Astrocyte (in vitro differentiated cells and primary cell): ENCODE measurements at regions not wholly inside any gene's neighbourhood (a gene's known extent, or its start where the extent isn't known, plus 50 kb on each side); places are given as distances from the start of the nearest gene placed in this dataset.

Experiments used
- DNase-seq: peaks from one replicate; pipeline ENCODE4 v3.0.0-alpha.2; 2010; ENCODE audit warnings: low read depth
- FAIRE-seq: peaks from 2 replicates; lab custom pipeline; 2011; peaks lifted over from hg19 to GRCh38; lab: Jason Lieb, UNC
- H2AFZ ChIP-seq: 2 replicates; pipeline ENCODE4 v1.6.0; 2012; ENCODE audit warnings: low read depth, low read length, inconsistent platforms
- H3K27ac ChIP-seq: 2 replicates; pipeline ENCODE4 v1.5.1; 2011; ENCODE audit warnings: low read depth, low read length, inconsistent platforms
- H3K27me3 ChIP-seq: 2 replicates; pipeline ENCODE4 v1.6.0; 2011; ENCODE audit warnings: low read length, inconsistent platforms; ENCODE audit not compliant: insufficient read depth
- H3K36me3 ChIP-seq: 2 replicates; pipeline ENCODE4 v1.5.1; 2011; ENCODE audit warnings: low read length, inconsistent platforms; ENCODE audit not compliant: insufficient read depth
- H3K4me1 ChIP-seq: 2 replicates; pipeline ENCODE4 v1.5.1; 2011; ENCODE audit warnings: low read length, inconsistent platforms; ENCODE audit not compliant: insufficient read depth
- H3K4me2 ChIP-seq: 2 replicates; pipeline ENCODE4 v1.6.0; 2012; ENCODE audit warnings: low read length, inconsistent platforms
- H3K4me3 ChIP-seq: 2 replicates; pipeline ENCODE4 v1.5.1; 2011; ENCODE audit warnings: low read depth, mild to moderate bottlenecking, low read length, inconsistent platforms; ENCODE audit not compliant: insufficient read depth
- H3K79me2 ChIP-seq: 2 replicates; pipeline ENCODE4 v1.6.0; 2012; ENCODE audit warnings: mild to moderate bottlenecking, low read length, inconsistent platforms; ENCODE audit not compliant: insufficient read depth
- H3K9ac ChIP-seq: 2 replicates; pipeline ENCODE4 v1.6.0; 2012; ENCODE audit warnings: mild to moderate bottlenecking, low read length, inconsistent platforms
- H3K9me3 ChIP-seq: 2 replicates; pipeline ENCODE4 v1.5.1; 2012; ENCODE audit warnings: low read depth, mild to moderate bottlenecking, low read length, inconsistent platforms; ENCODE audit not compliant: insufficient read depth
- H4K20me1 ChIP-seq: 2 replicates; pipeline ENCODE4 v1.6.0; 2012; ENCODE audit warnings: low read length, inconsistent platforms; ENCODE audit not compliant: insufficient read depth
- H3K27ac Mint-ChIP-seq: one replicate; pipeline ENCODE4 v1.8.0; 2021; ENCODE audit warnings: mild to moderate bottlenecking, mixed read lengths; ENCODE audit not compliant: unreplicated experiment
- H3K27me3 Mint-ChIP-seq: one replicate; pipeline ENCODE4 v1.8.0; 2021; ENCODE audit warnings: low read depth, mixed read lengths; ENCODE audit not compliant: unreplicated experiment
- H3K36me3 Mint-ChIP-seq: one replicate; pipeline ENCODE4 v1.8.0; 2021; ENCODE audit warnings: low read depth, mixed read lengths; ENCODE audit not compliant: unreplicated experiment
- H3K4me1 Mint-ChIP-seq: one replicate; pipeline ENCODE4 v1.8.0; 2021; ENCODE audit warnings: low read depth, mixed read lengths; ENCODE audit not compliant: unreplicated experiment
- H3K4me3 Mint-ChIP-seq: one replicate; pipeline ENCODE4 v1.8.0; 2021; ENCODE audit warnings: mild to moderate bottlenecking, moderate library complexity, mixed read lengths; ENCODE audit not compliant: unreplicated experiment
- H3K9me3 Mint-ChIP-seq: one replicate; pipeline ENCODE4 v1.8.0; 2021; ENCODE audit warnings: mild to moderate bottlenecking, mixed read lengths; ENCODE audit not compliant: unreplicated experiment
- EZH2 ChIP-seq: IDR thresholded peaks from 2 replicates; pipeline ENCODE4 v1.6.1; 2012; ENCODE audit warnings: mild to moderate bottlenecking, low read length, inconsistent platforms; ENCODE audit not compliant: insufficient read depth
- TF ChIP-seq, protein P1 (sequence below): IDR thresholded peaks from 2 replicates; pipeline ENCODE4 v1.5.1; 2011; ENCODE audit warnings: low read depth, mild to moderate bottlenecking, inconsistent platforms, low read length, moderate library complexity; ENCODE audit not compliant: insufficient read depth

DNA sequence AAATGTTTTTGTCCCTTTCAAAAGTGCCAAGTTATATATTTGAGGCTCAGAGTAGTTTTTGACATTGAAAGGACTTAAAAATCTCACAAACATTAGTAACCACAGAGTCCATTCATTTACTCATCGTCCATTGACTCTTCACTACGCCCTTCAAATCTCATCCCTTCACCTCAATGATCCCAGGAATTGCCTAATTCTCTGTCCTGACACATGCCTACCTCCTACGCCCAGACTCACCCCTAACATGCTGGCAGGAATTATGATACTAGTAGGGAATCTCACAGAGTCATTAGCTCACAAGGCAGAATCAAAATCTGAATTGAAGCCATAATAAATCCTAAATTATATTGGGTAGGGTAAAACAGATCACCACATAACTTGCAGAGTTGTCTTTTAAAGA, 410.1 kb downstream of the RAP2B start:
- Histone ChIP-seq H3K79me2 (no peaks in the 10 kb centered on the region), H3K9me3 (no peaks in the 10 kb centered on the region), H3K4me2 (no peak overlapping the region), H3K27ac (no peak overlapping the region), H4K20me1 (no peaks in the 10 kb centered on the region), H3K9ac (no peak overlapping the region), H3K4me3 (no peak overlapping the region), H2AFZ (no peak overlapping the region), H3K27me3 (no peaks in the 10 kb centered on the region), H3K4me1 (no peaks in the 10 kb centered on the region), H3K36me3 (no peaks in the 10 kb centered on the region)
- DNase-seq (no peak), FAIRE-seq (no peak)
- Mint-ChIP-seq H3K36me3 (no peaks in the 10 kb centered on the region), H3K27ac (no peak overlapping the region), H3K27me3 (no peaks in the 10 kb centered on the region), H3K9me3 (peaks cover 8% of the 10 kb centered on the region), H3K4me3 (no peak overlapping the region), H3K4me1 (no peaks in the 10 kb centered on the region)
- TF ChIP-seq EZH2 = no peak

DNA sequence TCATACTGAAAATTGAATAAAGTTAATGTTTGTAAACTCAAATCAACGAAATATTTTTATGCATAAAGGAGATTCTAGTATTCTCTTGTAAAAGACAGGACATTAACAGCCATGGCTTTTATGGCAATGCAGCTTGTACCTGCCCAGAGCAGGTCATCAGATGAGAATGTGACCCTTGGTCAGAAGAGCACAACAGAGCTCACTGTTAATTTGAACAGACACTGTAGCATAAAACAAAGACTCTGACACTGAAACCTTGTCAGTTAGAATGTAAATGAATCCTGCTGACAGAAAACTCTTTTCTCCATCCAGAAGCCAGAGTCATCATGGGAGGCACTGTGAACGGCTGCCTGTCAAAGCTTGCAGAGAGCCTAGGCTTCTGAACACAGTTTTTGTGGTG, 410.6 kb downstream of the RAP2B start:
- H3K4me3 ChIP-seq = no peak overlapping the region
- H3K9me3 ChIP-seq = no peaks in the 10 kb centered on the region
- no peaks in the 10 kb centered on the region for H3K36me3 ChIP-seq
- no peaks in the 10 kb centered on the region for H3K4me1 ChIP-seq
- H3K27me3 ChIP-seq = no peaks in the 10 kb centered on the region
- no peak for TF ChIP-seq EZH2
- TF ChIP-seq, protein P1, sequence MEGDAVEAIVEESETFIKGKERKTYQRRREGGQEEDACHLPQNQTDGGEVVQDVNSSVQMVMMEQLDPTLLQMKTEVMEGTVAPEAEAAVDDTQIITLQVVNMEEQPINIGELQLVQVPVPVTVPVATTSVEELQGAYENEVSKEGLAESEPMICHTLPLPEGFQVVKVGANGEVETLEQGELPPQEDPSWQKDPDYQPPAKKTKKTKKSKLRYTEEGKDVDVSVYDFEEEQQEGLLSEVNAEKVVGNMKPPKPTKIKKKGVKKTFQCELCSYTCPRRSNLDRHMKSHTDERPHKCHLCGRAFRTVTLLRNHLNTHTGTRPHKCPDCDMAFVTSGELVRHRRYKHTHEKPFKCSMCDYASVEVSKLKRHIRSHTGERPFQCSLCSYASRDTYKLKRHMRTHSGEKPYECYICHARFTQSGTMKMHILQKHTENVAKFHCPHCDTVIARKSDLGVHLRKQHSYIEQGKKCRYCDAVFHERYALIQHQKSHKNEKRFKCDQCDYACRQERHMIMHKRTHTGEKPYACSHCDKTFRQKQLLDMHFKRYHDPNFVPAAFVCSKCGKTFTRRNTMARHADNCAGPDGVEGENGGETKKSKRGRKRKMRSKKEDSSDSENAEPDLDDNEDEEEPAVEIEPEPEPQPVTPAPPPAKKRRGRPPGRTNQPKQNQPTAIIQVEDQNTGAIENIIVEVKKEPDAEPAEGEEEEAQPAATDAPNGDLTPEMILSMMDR = no peak
- DNase-seq = no peak
- Mint-ChIP-seq H3K4me3 (no peak overlapping the region), H3K36me3 (no peaks in the 10 kb centered on the region), H3K4me1 (no peaks in the 10 kb centered on the region), H3K9me3 (peaks cover 8% of the 10 kb centered on the region), H3K27me3 (no peaks in the 10 kb centered on the region), H3K27ac (no peak overlapping the region)
- no peaks in the 10 kb centered on the region for H4K20me1 ChIP-seq
- no peak for FAIRE-seq
- H2AFZ ChIP-seq = no peak overlapping the region
- no peaks in the 10 kb centered on the region for H3K79me2 ChIP-seq
- H3K9ac ChIP-seq = no peak overlapping the region
- no peak overlapping the region for H3K4me2 ChIP-seq
- H3K27ac ChIP-seq = no peak overlapping the region

DNA sequence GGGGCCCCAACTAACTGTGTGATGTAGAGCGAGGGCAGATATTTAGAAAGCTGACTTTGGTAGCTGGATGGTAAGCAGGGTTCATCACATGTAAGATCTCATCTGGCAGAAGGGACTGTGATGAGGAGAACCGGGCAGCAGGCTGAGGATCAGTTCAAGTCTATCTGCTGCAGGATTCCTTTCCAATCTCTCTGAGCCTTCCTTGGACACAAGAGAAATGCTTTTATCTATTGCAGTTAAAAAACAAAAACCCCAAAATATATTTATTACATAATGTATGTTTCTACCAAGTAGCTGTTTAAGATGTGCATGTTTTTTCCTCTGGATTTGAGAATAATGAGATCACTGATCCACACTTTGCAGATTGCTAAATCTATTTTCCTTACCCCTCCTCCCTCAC, 411.5 kb downstream of the RAP2B start:
- no peaks in the 10 kb centered on the region for H3K9me3 ChIP-seq
- H4K20me1 ChIP-seq = no peaks in the 10 kb centered on the region
- Mint-ChIP-seq H3K9me3 (peaks cover 8% of the 10 kb centered on the region), H3K36me3 (no peaks in the 10 kb centered on the region), H3K4me3 (no peak overlapping the region), H3K27me3 (no peaks in the 10 kb centered on the region), H3K4me1 (no peaks in the 10 kb centered on the region), H3K27ac (no peak overlapping the region)
- no peak overlapping the region for H3K9ac ChIP-seq
- no peak overlapping the region for H3K4me3 ChIP-seq
- H3K27ac ChIP-seq = no peak overlapping the region
- TF ChIP-seq, protein P1 = no peak
- no peaks in the 10 kb centered on the region for H3K79me2 ChIP-seq
- no peak overlapping the region for H3K4me2 ChIP-seq
- H3K27me3 ChIP-seq = no peaks in the 10 kb centered on the region
- H3K36me3 ChIP-seq = no peaks in the 10 kb centered on the region
- no peak overlapping the region for H2AFZ ChIP-seq
- no peak for DNase-seq
- FAIRE-seq = no peak
- no peaks in the 10 kb centered on the region for H3K4me1 ChIP-seq
